Motor neuron (in vitro differentiated cells): ENCODE measurements at regions not wholly inside any gene's neighbourhood (a gene's known extent, or its start where the extent isn't known, plus 50 kb on each side); places are given as distances from the start of the nearest gene placed in this dataset.

Experiments used
- ATAC-seq, 8 experiments: fragments of 200-7000 bp; cut with Tn5 transposase; replicated peaks in 6 of 8; 2 replicates each; pipeline ENCODE4 v1.8.0; 2021; ENCODE audit warnings: mild to moderate bottlenecking in 8 of 8, moderate library complexity in 8 of 8
- H3K27ac ChIP-seq, 2 donors: fragments of 250-450 bp; sonication (Bioruptor Pico); 2 replicates each; pipeline ENCODE4 v1.9.0; 2021; ENCODE audit warnings: antibody characterized with exemption in 2 of 2, mild to moderate bottlenecking in 2 of 2, moderate library complexity in 1 of 2
- H3K4me1 ChIP-seq, 2 donors: fragments of 250-450 bp; sonication (Bioruptor Pico); replicated peaks in 1 of 2; 2 replicates each; pipeline ENCODE4 v1.6.1; 2021; ENCODE audit warnings: antibody characterized with exemption in 2 of 2, mild to moderate bottlenecking in 2 of 2, moderate library complexity in 1 of 2
- H3K4me3 ChIP-seq, 5 donors: fragments of 250-450 bp; sonication (Bioruptor Pico); 2 replicates each; pipeline ENCODE4 v1.9.0; 2021; ENCODE audit warnings: antibody characterized with exemption in 5 of 5, mild to moderate bottlenecking in 5 of 5, moderate library complexity in 4 of 5
- WGBS, 10 experiments: fragments of 450-650 bp; shearing (Covaris generic); methylation state at CpG; one replicate each; pipeline ENCODE4 v1.0.0; 2022; 5-methylcytosine and 5-hydroxymethylcytosine counted together
- in situ Hi-C, 9 experiments: fragments of 400-800 bp; cut with MboI; loops; one replicate each; pipeline ENCODE4 v1.15.0; 2021; ENCODE audit warnings: low sequenced_read_pairs in 9 of 9, low pct_unique_long_range_greater_than_20kb in 2 of 9; ENCODE audit not compliant: unreplicated experiment in 9 of 9

DNA sequence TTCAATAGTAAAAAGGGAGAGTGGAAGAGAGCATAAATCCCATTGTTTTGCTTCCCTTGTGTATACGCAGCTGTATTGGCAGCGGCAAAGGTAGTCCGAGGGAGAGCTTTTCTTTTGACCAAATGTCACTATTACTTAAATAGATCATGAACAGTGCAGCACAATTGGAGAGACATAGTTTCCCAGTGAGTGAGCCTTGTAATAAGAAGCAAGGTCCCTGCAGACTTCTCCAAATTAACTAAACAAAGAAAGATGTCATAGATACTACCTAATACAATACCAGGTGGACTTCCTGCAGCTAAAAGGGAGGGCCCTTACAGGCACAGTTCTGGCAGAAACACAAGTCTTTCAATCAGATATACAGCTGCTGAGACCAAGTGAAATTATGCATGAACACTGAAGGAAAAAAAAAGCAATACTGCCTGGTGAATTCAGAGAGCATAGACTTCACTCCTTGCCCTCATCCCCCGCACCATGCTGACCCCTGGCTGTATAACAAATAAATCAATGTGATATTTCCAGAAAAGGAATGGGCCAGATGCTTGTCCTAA, 404.7 kb upstream of the CDH2 start:
- peaks cover 7 to 24% of the 10 kb centered on the region in 2 donors for H3K4me1 ChIP-seq
- in situ Hi-C loops, result no loop called here
- no peak overlapping the region for H3K4me3 ChIP-seq
- peak in 7 of 8 experiments; percentile 41 to 87 (median 68) for ATAC-seq
- 0 to 93% (median 35%) methylated on average over 1 to 4 of the region's 4 CpGs; no CpG with 5 or more reads in 1 of the 10 experiments for WGBS, 10 experiments
- H3K27ac ChIP-seq, result no peak overlapping the region

DNA sequence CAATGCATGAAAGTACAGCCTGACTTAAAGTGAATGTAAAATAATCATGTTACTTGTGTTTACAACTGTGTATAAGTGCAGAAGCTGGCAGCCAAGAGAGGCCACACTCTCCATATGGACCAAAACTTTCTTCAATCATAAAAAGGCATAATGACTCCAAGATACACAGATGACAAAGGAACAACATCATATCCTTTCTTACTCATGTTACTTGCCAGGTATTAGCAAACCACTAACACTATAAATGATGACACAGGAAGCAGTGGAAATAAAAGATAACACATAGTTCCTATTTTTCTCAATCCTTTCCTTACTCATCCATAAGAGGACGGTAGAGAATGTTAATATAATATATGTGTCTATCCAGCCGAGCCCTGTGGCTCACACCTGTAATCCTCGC, 400.0 kb upstream of the CDH2 start:
- ATAC-seq, result no peak
- Histone ChIP-seq H3K4me3 (no peak overlapping the region), H3K27ac (no peak overlapping the region), H3K4me1 (peaks cover 7 to 15% of the 10 kb centered on the region in 2 donors)
- in situ Hi-C loops, result no loop called here
- 20 to 100% (median 90%) methylated on average over 1 to 2 of the region's 3 CpGs; no CpG with 5 or more reads in 4 of the 10 experiments for WGBS, 10 experiments

DNA sequence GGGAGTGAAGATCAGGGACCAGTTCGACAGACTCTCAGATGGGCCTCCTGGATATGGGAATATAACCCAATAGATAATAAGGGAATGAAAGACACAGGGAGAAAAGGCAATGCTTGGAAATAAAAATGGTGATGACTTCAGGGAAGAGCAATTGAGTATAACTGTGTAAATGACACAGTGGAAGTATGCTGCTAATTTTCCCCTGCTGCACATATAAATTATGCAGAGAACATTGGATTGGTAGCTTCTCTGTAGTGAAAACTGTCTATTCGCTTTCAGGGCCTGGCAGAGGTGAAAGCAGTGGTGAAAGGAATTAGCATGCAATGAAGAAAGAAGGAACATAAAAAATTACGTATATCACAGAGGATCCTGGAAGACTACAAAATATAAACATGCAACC, 398.2 kb upstream of the CDH2 start:
- WGBS, 10 experiments, result 6 to 100% (median 85%) methylated on average over 1 to 3 of the region's 3 CpGs
- Histone ChIP-seq H3K4me1 (peaks cover 0 to 6% of the 10 kb centered on the region in 2 donors), H3K27ac (no peak overlapping the region), H3K4me3 (no peak overlapping the region)
- ATAC-seq, result peak in 2 of 8 experiments; percentile 41 to 76
- in situ Hi-C loops, result no loop called here

DNA sequence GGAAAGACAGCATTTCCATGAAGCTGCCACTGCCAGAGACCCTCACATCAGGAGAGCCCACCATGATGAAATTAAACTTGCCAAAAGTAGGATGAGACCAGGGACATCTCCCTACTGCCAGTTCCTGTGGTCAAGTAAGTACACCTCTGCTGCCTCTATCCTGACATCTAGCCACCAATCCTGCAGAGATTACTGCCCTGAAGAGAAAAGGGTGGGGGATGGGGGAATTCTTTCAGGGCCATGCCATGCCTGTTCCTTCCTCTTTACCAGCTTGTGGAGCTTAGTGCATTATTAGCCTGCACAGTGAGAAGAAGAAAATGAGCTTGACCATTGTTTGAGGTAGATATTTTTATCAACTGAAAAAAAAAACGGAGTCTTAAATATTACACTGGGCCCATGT, 397.2 kb upstream of the CDH2 start:
- H3K27ac ChIP-seq, result no peak overlapping the region
- H3K4me3 ChIP-seq, result no peak overlapping the region
- WGBS, 10 experiments, result 0 to 100% (median 67%) methylated on average over 1 of the region's 1 CpG; no CpG with 5 or more reads in 3 of the 10 experiments
- in situ Hi-C loops, result no loop called here
- no peak for ATAC-seq
- peaks cover 0 to 6% of the 10 kb centered on the region in 2 donors for H3K4me1 ChIP-seq

DNA sequence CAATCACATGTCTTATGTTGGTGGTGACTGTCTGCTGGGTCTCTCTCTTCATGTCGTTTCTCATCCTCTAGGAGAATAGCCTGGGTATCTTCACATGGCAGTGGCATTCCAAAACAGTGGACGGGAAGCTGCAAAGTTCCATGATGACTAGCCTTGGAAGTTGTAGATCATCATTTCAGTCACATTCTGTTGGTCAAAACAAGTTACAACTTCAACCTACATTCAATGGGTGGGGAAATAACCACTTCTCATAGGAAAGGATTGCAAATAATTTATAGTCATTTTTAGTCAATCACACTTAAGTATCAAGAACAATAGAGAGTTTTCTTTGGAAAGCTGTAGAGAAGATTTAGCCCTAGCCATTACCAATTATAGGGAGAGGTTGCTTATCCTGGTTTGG, 395.0 kb upstream of the CDH2 start:
- 8 to 100% (median 86%) methylated on average over 1 to 2 of the region's 2 CpGs; no CpG with 5 or more reads in 4 of the 10 experiments for WGBS, 10 experiments
- H3K4me1 ChIP-seq, result peaks cover 0 to 6% of the 10 kb centered on the region in 2 donors
- in situ Hi-C loops, result no loop called here
- no peak overlapping the region for H3K27ac ChIP-seq
- no peak overlapping the region for H3K4me3 ChIP-seq
- no peak for ATAC-seq

DNA sequence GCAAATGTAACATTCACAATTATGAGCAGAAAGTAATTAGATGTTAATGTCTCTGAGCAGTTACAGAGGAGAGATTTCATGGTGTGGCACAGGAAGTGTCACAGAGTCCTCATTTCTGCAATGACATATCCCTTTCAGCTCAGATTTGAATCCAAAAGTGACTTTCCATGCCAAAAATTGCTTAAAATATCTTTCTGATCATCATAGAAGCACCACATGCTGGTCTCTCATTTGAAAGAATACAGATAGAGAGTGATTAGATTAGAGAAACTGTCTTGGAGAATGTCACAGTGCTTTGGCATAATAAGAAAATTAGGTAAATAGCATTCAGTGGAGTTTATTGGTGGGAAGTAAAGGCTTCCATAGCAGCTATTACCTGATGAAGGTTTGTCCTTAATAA, 383.4 kb upstream of the CDH2 start:
- ATAC-seq, result no peak
- Histone ChIP-seq H3K27ac (no peak overlapping the region), H3K4me3 (no peak overlapping the region), H3K4me1 (no peaks in the 10 kb centered on the region)
- in situ Hi-C loops, result no loop called here

DNA sequence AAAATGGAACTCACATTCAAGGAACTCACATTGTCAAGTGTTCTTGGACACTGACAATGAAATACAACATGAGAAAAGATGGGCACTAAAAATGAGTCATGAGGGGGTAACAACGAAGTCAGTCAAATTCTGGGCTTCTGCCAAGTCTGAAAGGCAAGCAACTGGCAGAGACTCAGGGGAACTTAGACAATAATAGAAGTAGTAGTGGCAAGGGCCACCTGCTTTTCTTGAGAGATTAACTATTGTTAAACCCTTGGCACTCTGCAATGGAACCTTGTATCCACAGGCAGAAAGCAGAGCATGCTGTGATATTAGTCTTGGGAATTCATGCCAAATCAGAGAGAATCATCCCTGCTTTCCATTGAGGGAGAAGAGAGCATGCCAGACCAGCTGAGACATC, 382.6 kb upstream of the CDH2 start:
- Histone ChIP-seq H3K4me3 (no peak overlapping the region), H3K27ac (no peak overlapping the region), H3K4me1 (no peaks in the 10 kb centered on the region)
- 0 to 100% (median 60%) methylated on average over 1 of the region's 1 CpG; no CpG with 5 or more reads in 2 of the 10 experiments for WGBS, 10 experiments
- ATAC-seq, result no peak
- in situ Hi-C loops, result no loop called here

DNA sequence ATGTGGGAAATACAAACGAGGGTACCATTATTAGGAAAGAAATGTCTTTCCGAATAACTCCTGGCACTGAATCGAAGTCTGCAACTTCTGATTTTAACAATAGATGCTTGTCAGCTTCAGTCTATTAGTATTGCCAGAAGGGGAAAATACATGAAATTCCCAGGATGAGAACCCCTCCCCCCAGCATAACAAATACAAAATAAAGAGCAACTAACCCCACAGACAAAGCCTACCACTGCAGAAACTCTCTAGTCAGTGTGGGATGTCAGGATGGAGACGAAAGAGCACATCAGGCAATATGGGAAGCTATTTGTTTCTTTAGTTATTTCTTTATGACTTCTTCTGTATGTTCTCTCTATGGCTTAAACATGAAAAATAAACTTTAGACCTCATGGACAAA, 365.0 kb upstream of the CDH2 start:
- in situ Hi-C loops, result no loop called here
- WGBS, 10 experiments, result 11 to 92% (median 80%) methylated on average over 2 to 4 of the region's 4 CpGs; no CpG with 5 or more reads in 2 of the 10 experiments
- Histone ChIP-seq H3K27ac (no peak overlapping the region), H3K4me3 (no peak overlapping the region), H3K4me1 (no peaks in the 10 kb centered on the region)
- ATAC-seq, result no peak

DNA sequence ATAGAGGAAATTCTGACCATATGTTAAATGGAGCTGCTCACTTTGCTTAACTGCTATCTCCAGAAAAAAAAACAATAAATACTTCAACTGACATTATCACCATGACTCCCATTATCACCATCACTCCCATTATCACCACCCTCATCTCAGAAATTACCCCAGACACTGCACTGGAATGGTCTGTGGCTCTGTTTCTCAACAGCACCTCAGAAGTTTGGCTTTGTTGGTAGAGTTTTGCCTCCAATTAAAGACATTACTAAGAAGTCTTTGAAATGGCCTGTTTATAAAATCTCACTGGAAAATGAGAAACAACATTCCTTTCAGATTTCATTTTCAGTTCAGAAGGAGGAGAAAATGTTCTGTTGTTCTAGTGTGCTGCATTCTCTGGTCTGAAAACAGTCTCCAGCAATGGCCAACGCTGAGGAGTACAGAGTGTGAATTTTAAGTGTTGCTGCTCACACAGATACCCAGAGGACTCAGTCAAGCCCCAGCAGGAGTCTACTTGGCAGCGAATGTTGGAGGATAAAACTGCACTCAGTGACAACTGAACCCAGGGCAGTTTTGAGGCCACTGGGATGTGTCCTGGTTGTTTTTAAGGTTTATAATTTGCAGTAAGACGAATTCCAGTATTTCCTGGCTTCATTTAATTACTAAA, 364.5 kb upstream of the CDH2 start:
- Histone ChIP-seq H3K4me1 (no peaks in the 10 kb centered on the region), H3K4me3 (no peak overlapping the region), H3K27ac (no peak overlapping the region)
- WGBS, 10 experiments, result 0 to 100% (median 50%) methylated on average over 1 to 3 of the region's 3 CpGs; no CpG with 5 or more reads in 2 of the 10 experiments
- in situ Hi-C loops, result no loop called here
- ATAC-seq, result no peak

DNA sequence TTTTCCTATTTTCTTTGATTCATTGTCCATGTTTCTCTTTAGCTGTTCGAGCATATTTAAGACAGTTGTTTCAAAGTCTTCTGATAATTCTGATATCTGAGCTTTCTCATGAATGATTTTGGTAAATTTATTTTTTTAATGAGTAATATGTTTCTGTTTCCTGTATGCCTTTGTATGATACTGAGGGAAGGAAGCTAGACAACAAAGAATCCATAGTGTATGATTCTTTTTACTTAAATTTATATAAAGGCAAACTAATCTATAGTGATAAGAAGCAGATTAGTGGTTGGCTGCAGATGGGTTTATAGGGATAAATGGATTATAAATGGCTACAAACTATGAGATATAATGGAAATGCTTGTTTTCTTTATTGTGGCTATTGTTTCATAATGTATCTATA, 352.7 kb upstream of the CDH2 start:
- in situ Hi-C loops, result no loop called here
- 14 to 100% (median 73%) methylated on average over 1 of the region's 1 CpG for WGBS, 10 experiments
- H3K4me3 ChIP-seq, result no peak overlapping the region

DNA sequence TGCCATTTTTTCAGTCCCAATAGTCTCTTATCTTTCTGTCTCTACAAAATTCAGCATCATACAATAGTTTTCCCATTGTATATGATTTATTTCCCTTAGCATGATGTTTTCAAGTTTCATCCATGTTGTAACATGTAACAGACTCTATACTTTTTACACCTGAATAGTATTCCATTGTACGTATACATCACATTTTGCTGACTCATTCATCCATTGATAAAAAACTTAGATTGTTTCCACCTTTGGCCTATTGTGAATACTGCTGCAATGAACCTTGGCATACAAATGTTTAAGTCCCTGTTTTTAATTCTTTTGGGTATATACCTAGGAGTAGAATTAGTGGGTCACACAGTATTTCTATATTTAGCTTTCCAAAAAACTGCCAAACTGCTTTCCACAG, 349.3 kb upstream of the CDH2 start:
- Histone ChIP-seq H3K4me3 (no peak overlapping the region), H3K4me1 (peaks cover 19 to 20% of the 10 kb centered on the region in 2 donors), H3K27ac (no peak overlapping the region)
- in situ Hi-C loops, result no loop called here
- no peak for ATAC-seq
- WGBS, 10 experiments, result 29 to 100% (median 89%) methylated on average over 1 of the region's 1 CpG; no CpG with 5 or more reads in 1 of the 10 experiments

More for the DNA sequence above, 352.7 kb upstream of the CDH2 start:
- Histone ChIP-seq H3K4me1 (no peaks in the 10 kb centered on the region), H3K27ac (no peak overlapping the region)
- ATAC-seq, result no peak

DNA sequence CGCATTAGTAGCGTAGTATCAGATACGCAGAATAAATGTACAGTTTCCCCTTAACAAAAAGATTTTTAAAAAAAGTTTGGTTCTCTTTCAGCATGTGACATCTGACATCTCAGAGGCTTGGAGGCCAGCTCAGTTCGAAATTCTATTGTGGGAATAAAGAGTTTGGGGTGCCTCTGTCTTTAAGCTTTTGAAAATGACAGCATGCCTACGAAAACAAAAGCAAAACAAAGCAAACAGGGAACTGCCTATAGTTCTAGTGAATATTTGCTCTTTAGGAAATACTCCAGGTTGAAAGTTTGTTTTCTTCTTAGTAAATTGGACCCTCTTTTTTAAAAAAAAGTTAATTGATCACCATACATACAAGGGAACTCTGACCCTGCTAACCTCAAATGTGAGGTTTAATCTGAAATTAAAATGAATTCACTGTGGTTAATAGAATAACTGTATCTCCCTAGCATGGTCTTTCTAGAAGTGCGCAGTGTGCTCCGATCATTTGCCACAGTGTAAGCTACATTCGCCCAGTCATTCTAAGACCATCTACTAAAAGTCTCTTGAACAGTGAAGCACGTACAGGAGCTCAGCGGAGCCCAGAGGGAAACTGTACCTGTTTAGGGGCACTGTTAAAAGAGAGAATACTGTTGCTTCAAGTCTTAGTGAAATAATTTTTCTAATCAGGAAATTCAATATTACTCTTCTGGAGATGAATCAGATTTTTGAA, 347.0 kb upstream of the CDH2 start:
- no peak overlapping the region for H3K4me3 ChIP-seq
- ATAC-seq, result no peak
- in situ Hi-C loops, result no loop called here
- H3K27ac ChIP-seq, result no peak overlapping the region
- H3K4me1 ChIP-seq, result peaks cover 19 to 20% of the 10 kb centered on the region in 2 donors
- WGBS, 10 experiments, result 47 to 93% (median 74%) methylated on average over 3 to 10 of the region's 10 CpGs

DNA sequence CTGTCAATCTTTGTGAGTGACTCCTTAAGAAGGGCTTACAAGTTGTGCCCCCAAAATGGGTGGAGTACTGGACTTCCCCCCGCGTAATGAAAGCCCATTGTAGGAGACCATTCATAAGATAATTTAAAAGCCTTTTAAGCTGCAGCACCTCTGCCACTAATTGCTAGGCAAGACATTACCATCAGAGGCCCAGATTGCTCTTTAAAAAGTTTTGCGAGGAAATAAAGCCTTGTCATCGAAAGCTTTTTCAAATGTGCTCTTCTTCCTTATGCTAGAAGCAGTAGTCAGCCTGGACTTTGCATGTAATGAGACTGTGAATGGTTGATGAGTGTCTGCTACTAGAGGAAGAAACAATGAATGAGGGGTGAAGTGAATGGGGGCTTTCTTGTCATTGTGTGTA, 345.3 kb upstream of the CDH2 start:
- peaks cover 19 to 20% of the 10 kb centered on the region in 2 donors for H3K4me1 ChIP-seq
- peak in 5 of 8 experiments; percentile 74 to 94 (median 87) for ATAC-seq
- in situ Hi-C loops, result no loop called here
- H3K27ac ChIP-seq, result no peak overlapping the region
- 0 to 92% (median 15%) methylated on average over 2 to 4 of the region's 4 CpGs; no CpG with 5 or more reads in 4 of the 10 experiments for WGBS, 10 experiments
- no peak overlapping the region for H3K4me3 ChIP-seq
